Gastroesophageal sphincter (tissue), 3 donors: ENCODE measurements at regions not wholly inside any gene's neighbourhood (a gene's known extent, or its start where the extent isn't known, plus 50 kb on each side); places are given as distances from the start of the nearest gene placed in this dataset.

Experiments
- CTCF ChIP-seq, 4 experiments: fragments of 200-600 bp in 2 of 4; fragments of 450-650 bp in 2 of 4; sonication (generic) in 1 of 4; IDR thresholded peaks; one replicate each; pipeline ENCODE4 v1.5.1; 2017 to 2019; ENCODE audit warnings: antibody characterized with exemption in 4 of 4, mild to moderate bottlenecking in 2 of 4, moderate library complexity in 2 of 4
- POLR2A ChIP-seq, 2 donors: fragments of 450-650 bp; IDR thresholded peaks; one replicate each; pipeline ENCODE4 v1.6.1; 2017; ENCODE audit warnings: antibody characterized with exemption in 2 of 2, mild to moderate bottlenecking in 2 of 2, moderate library complexity in 1 of 2
- POLR2AphosphoS5 ChIP-seq: sonication (generic); formaldehyde crosslinking; IDR thresholded peaks from one replicate; pipeline ENCODE4 v1.6.1; 2017; ENCODE audit warnings: antibody characterized with exemption

GRCh38 chr3:20564966-20565365, 379.0 kb upstream of the SGO1 start:
- TF ChIP-seq POLR2AphosphoS5 (no peak), CTCF (IDR thresholded peaks at IDR 0.05) (no peak), POLR2A (IDR thresholded peaks at IDR 0.05) (no peak)
